ENCODE measurements at regions not wholly inside any gene's neighbourhood (a gene's known extent, or its start where the extent isn't known, plus 50 kb on each side); places are given as distances from the start of the nearest gene placed in this dataset.
"Not testable (repeated sequence)": the region's sequence is repeated elsewhere in the genome, so short reads cannot be mapped to it uniquely, and the experiment has no call there.

DNA sequence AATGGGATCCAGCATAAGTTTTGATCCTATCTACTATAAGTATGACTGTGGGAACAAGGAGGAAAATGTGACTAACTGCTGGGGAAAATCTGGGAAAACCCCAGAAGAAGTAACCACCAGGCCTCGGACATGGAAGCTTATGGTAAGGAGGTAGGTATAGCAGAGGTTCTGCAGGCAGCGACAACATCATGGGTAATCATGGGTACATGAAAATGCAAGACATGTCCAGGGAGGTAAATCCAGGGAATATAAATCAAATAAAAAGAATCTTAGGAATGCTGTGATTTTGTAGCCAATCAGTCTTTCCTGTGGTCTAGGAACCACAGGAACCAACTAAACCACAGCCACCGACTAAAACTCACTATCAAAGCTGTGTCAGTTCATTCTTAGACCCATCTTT is 168.3 kb upstream of the NPY start:
- no peaks in the 10 kb centered on the region for H3F3A ChIP-seq (ENCODE audit: insufficient read depth, low read length, poor library complexity, severe bottlenecking)
- H3K27ac ChIP-seq (ENCODE audit: low read length), result no peak overlapping the region
- H3K79me2 ChIP-seq (replicated peaks; ENCODE audit: insufficient read depth, low read length), result no peaks in the 10 kb centered on the region
- H3K36me3 ChIP-seq (ENCODE audit: insufficient read depth, low read length), result no peaks in the 10 kb centered on the region
- H3K4me3 ChIP-seq (ENCODE audit: low read length), result no peak overlapping the region
- H4K20me1 ChIP-seq (ENCODE audit: insufficient read depth), result no peaks in the 10 kb centered on the region
- H3K27me3 ChIP-seq (ENCODE audit: insufficient read depth, low read depth, low read length), result no peaks in the 10 kb centered on the region
- H3K9me2 ChIP-seq (ENCODE audit: insufficient read depth, low read length), result no peaks in the 10 kb centered on the region
- TF ChIP-seq, protein P1, sequence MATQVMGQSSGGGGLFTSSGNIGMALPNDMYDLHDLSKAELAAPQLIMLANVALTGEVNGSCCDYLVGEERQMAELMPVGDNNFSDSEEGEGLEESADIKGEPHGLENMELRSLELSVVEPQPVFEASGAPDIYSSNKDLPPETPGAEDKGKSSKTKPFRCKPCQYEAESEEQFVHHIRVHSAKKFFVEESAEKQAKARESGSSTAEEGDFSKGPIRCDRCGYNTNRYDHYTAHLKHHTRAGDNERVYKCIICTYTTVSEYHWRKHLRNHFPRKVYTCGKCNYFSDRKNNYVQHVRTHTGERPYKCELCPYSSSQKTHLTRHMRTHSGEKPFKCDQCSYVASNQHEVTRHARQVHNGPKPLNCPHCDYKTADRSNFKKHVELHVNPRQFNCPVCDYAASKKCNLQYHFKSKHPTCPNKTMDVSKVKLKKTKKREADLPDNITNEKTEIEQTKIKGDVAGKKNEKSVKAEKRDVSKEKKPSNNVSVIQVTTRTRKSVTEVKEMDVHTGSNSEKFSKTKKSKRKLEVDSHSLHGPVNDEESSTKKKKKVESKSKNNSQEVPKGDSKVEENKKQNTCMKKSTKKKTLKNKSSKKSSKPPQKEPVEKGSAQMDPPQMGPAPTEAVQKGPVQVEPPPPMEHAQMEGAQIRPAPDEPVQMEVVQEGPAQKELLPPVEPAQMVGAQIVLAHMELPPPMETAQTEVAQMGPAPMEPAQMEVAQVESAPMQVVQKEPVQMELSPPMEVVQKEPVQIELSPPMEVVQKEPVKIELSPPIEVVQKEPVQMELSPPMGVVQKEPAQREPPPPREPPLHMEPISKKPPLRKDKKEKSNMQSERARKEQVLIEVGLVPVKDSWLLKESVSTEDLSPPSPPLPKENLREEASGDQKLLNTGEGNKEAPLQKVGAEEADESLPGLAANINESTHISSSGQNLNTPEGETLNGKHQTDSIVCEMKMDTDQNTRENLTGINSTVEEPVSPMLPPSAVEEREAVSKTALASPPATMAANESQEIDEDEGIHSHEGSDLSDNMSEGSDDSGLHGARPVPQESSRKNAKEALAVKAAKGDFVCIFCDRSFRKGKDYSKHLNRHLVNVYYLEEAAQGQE (IDR thresholded peaks at IDR 0.05; ENCODE audit: borderline replicate concordance), result no peak
- TF ChIP-seq SMC3 (conservative IDR thresholded peaks at IDR 0.05; ENCODE audit: poor library complexity) (no peak), EZH2 (IDR thresholded peaks at IDR 0.05; ENCODE audit: borderline replicate concordance, insufficient read depth, low read length, poor library complexity, severe bottlenecking) (no peak), EP300 (conservative IDR thresholded peaks at IDR 0.05; ENCODE audit: poor library complexity, severe bottlenecking) (no peak), TAF1 (IDR thresholded peaks at IDR 0.05; ENCODE audit: low read depth) (no peak), RAD21 (conservative IDR thresholded peaks at IDR 0.05) (no peak), POLR2AphosphoS5 (IDR thresholded peaks at IDR 0.05) (no peak)
- TF ChIP-seq, protein P2, sequence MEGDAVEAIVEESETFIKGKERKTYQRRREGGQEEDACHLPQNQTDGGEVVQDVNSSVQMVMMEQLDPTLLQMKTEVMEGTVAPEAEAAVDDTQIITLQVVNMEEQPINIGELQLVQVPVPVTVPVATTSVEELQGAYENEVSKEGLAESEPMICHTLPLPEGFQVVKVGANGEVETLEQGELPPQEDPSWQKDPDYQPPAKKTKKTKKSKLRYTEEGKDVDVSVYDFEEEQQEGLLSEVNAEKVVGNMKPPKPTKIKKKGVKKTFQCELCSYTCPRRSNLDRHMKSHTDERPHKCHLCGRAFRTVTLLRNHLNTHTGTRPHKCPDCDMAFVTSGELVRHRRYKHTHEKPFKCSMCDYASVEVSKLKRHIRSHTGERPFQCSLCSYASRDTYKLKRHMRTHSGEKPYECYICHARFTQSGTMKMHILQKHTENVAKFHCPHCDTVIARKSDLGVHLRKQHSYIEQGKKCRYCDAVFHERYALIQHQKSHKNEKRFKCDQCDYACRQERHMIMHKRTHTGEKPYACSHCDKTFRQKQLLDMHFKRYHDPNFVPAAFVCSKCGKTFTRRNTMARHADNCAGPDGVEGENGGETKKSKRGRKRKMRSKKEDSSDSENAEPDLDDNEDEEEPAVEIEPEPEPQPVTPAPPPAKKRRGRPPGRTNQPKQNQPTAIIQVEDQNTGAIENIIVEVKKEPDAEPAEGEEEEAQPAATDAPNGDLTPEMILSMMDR (IDR thresholded peaks at IDR 0.05; ENCODE audit: poor library complexity, severe bottlenecking), result no peak
- H3K9ac ChIP-seq (ENCODE audit: low read length), result no peak overlapping the region
- H3K9me3 ChIP-seq (ENCODE audit: low read length), result no peaks in the 10 kb centered on the region
- H3K4me2 ChIP-seq (ENCODE audit: low read length), result no peak overlapping the region
- no peak overlapping the region for H2AFZ ChIP-seq (ENCODE audit: low read depth, low read length)

DNA sequence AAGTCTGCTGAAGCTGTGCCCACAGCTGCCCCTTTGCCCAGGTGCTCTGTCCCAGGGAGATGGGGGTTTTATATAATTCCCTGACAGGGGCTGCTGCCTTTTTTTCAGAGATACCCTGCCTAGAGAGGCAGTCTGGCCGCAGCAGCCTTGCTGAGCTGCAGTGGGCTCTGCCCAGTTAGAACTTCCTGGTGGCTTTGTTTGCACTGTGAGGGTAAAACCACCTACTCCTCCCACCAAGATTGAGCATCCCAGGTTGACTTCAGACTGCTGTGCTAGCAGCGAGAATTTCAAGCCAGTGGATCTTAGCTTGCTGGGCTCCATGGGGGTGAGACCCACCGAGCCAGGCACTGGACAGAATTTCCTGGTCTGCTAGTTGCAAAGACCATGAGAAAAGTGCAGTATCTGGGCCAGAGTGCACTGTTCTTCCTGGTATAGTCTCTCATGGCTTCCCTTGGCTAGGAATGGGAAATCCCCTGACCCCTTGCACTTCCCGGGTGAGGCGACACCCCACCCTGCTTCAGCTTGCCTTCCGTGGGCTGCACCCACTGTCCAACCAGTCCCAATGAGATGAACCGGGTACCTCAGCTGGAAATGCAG is 166.0 kb upstream of the NPY start:
- H3K4me2 ChIP-seq (ENCODE audit: low read length); H3K9me3 ChIP-seq (ENCODE audit: low read length); H3K27ac ChIP-seq (ENCODE audit: low read length); H3K9ac ChIP-seq (ENCODE audit: low read length); H3K36me3 ChIP-seq (ENCODE audit: insufficient read depth, low read length); H3K9me2 ChIP-seq (ENCODE audit: insufficient read depth, low read length); H3K4me3 ChIP-seq (ENCODE audit: low read length); H3F3A ChIP-seq (ENCODE audit: insufficient read depth, low read length, poor library complexity, severe bottlenecking); H2AFZ ChIP-seq (ENCODE audit: low read depth, low read length); H3K27me3 ChIP-seq (ENCODE audit: insufficient read depth, low read depth, low read length); H3K79me2 ChIP-seq (replicated peaks; ENCODE audit: insufficient read depth, low read length); H4K20me1 ChIP-seq (ENCODE audit: insufficient read depth): not testable (repeated sequence)

DNA sequence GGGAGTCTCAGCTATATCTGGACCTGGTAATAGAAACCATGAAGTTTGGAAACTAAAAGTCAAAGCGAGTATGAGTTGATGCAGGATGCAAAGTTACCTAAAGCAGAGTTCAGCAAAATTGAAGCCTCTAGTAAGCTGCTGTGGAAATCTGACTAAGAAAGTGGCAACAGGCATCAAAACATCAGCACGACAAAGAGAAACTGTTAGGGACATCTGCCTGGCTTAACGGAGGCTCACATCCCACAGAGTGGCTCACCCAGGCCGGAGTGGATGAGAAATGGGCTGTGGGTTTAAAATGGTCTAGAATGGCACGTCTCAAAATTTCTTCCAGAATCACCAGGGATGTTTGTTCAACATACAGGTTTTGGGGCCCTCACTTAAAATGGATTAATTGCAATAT is 164.1 kb upstream of the NPY start:
- Histone ChIP-seq H3K27ac (ENCODE audit: low read length) (no peak overlapping the region), H3K9me3 (ENCODE audit: low read length) (no peaks in the 10 kb centered on the region), H3K4me2 (ENCODE audit: low read length) (no peak overlapping the region), H2AFZ (ENCODE audit: low read depth, low read length) (no peak overlapping the region), H4K20me1 (ENCODE audit: insufficient read depth) (no peaks in the 10 kb centered on the region), H3K36me3 (ENCODE audit: insufficient read depth, low read length) (no peaks in the 10 kb centered on the region), H3K27me3 (ENCODE audit: insufficient read depth, low read depth, low read length) (no peaks in the 10 kb centered on the region), H3K9me2 (ENCODE audit: insufficient read depth, low read length) (no peaks in the 10 kb centered on the region), H3K79me2 (replicated peaks; ENCODE audit: insufficient read depth, low read length) (no peaks in the 10 kb centered on the region), H3K9ac (ENCODE audit: low read length) (no peak overlapping the region), H3K4me3 (ENCODE audit: low read length) (no peak overlapping the region), H3F3A (ENCODE audit: insufficient read depth, low read length, poor library complexity, severe bottlenecking) (no peaks in the 10 kb centered on the region)
- TF ChIP-seq EZH2 (IDR thresholded peaks at IDR 0.05; ENCODE audit: borderline replicate concordance, insufficient read depth, low read length, poor library complexity, severe bottlenecking), result no peak
- TF ChIP-seq, protein P1 (IDR thresholded peaks at IDR 0.05; ENCODE audit: borderline replicate concordance), result no peak
- TF ChIP-seq TAF1 (IDR thresholded peaks at IDR 0.05; ENCODE audit: low read depth), result no peak
